T47D (cell line): ENCODE measurements at regions not wholly inside any gene's neighbourhood (a gene's known extent, or its start where the extent isn't known, plus 50 kb on each side); places are given as distances from the start of the nearest gene placed in this dataset.
A peak's percentile ranks its signal among the peaks of the same experiment; 100 is the strongest.
"Not testable (repeated sequence)": the region's sequence is repeated elsewhere in the genome, so short reads cannot be mapped to it uniquely, and the experiment has no call there.

ENCODE experiments used
- DNase-seq, 2 experiments: peaks; one replicate each; pipeline versions ENCODE4 v3.0.0 to v3.0.0-alpha.2; 2011 to 2012; ENCODE audit warnings: low read depth in 1 of 2, low spot score in 1 of 2
- JUND ChIP-seq: IDR thresholded peaks from 2 replicates; pipeline ENCODE4 v1.6.1; 2012; ENCODE audit warnings: low read depth
- in situ Hi-C: cut with HindIII; loops from 2 replicates; pipeline ENCODE4 v1.10.0; 2016; ENCODE audit warnings: low sequenced_read_pairs, low pct_unique_long_range_greater_than_20kb

- in situ Hi-C loops, result no loop called here
- TF ChIP-seq JUND, result no peak
These were observed 2759.2 kb downstream of the ARAP2 start for GRCh38 chr4:33485111-33485510.

GRCh38 chr4:33493231-33493630 is 2751.1 kb downstream of the ARAP2 start:
- in situ Hi-C loops, result no loop called here
- DNase-seq, result no peak
- TF ChIP-seq JUND, result no peak

More at GRCh38 chr4:33485111-33485510, 2759.2 kb downstream of the ARAP2 start:
- DNase-seq, result no peak

DNA sequence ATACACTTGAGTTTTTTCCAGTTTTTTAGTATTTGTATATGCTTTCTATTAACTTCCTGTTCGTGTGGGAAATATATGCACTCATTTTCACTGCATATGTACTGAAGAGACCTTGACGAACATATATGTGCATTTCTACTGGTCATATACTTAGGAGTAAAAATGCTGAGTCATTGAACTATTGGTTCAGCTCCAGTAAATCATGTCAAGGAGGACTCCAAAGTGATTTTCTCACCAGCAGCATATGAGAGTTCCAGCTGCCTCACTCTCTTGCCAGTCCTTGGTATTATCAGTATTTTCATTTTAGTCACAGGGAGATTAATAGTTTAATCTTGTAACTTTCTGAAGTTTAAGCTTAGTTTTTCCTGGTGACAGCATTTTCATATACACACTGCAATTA is 2750.2 kb downstream of the ARAP2 start:
- no peak for TF ChIP-seq JUND
- in situ Hi-C loops, result no loop called here
- DNase-seq, result peak in 1 of 2 experiments; percentile 27

DNA sequence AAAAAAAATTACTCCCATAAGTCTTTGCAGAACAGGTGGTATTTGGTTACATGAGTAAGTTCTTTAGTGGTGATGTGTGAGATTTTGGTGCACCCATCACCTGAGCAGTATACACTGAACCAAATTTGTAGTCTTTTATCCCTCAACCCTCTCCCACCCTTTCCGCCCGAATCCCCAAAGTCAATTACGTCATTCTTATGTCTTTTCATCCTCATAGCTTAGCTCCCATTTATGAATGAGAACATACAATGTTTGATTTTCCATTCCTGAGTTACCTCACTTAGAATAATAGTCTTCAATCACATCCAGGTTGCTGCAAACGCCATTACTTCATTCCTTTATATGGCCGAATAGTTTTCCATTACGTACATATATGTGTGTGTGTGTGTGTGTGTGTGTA is 2742.7 kb downstream of the ARAP2 start:
- in situ Hi-C loops, DNase-seq: not testable (repeated sequence)

GRCh38 chr4:33512397-33512796 is 2731.9 kb downstream of the ARAP2 start:
- no peak for DNase-seq
- in situ Hi-C loops, result no loop called here
- TF ChIP-seq JUND, result no peak

DNA sequence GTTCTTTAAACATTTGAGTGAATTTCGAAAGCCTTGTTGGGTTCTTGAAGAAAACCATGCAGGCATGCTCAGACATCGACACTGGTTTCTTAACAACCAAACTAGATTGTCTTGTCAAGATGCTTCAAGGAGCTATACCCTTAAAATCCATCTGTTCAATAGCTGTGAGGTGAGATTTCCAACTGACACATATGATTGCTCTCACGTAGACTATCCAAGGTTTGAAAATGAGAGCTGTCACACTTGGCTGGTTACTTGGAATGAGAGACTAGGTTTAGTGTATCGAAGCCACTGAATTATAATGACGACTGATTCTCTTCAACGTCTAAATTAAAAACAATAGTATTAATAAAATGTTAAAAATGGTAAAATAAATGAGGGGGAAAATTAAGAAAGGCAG is 2725.5 kb downstream of the ARAP2 start:
- TF ChIP-seq JUND, result no peak
- no peak for DNase-seq
- in situ Hi-C loops, result no loop called here

- TF ChIP-seq JUND, result no peak
- no peak for DNase-seq
- in situ Hi-C loops, result no loop called here
These were observed 2711.5 kb downstream of the ARAP2 start for GRCh38 chr4:33532821-33533220.

DNA sequence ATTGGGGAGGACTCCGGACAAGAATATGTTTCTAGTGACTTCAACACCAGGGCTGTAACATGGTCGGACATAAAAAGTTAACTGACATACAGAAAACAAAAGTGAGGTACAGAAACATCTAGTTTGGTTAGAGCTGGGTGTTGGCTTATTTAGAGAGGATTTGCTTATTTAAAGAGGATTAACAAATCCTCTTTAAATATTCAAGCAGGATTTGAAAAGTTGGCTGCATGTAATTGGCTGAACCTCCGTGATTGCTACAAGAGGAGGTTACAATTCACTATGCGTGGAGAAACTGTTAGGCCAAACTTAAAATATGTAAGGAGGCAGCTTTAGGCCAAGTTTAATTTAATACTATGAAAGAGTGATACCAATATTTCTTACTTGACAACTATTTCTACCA is 2707.4 kb downstream of the ARAP2 start:
- in situ Hi-C loops, result no loop called here
- no peak for TF ChIP-seq JUND

GRCh38 chr4:33537527-33537926 is 2706.8 kb downstream of the ARAP2 start:
- no peak for DNase-seq
- no peak for TF ChIP-seq JUND
- in situ Hi-C loops, result no loop called here

More for the DNA sequence above, 2707.4 kb downstream of the ARAP2 start:
- no peak for DNase-seq

DNA sequence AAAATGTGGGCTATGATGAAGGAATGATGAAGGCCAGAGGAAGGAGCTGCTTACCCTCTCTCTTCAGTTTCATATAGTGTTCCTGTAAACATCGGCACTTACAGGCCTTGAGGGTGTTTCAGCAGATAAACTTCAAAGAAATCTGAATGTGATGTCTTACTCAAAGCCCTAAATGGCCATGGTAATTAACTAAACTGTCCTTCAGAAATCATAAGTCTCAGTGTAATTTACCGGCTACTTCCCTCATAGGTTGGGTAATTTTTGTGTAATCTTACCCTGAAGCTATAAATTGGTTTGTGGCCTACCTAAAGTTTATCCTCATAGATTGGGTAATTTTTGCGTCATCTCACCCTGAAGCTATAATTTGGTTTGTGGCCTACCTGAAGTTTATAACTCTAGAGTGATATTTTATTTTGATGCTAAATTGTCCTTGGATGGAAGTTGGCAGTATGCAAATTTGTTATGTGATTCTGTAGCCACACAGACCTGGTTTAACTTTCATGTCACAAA is 2700.3 kb downstream of the ARAP2 start:
- TF ChIP-seq JUND, result no peak
- no peak for DNase-seq
- in situ Hi-C loops, result no loop called here

GRCh38 chr4:33551244-33551643 is 2693.1 kb downstream of the ARAP2 start:
- in situ Hi-C loops, result no loop called here
- DNase-seq, result no peak
- no peak for TF ChIP-seq JUND

DNA sequence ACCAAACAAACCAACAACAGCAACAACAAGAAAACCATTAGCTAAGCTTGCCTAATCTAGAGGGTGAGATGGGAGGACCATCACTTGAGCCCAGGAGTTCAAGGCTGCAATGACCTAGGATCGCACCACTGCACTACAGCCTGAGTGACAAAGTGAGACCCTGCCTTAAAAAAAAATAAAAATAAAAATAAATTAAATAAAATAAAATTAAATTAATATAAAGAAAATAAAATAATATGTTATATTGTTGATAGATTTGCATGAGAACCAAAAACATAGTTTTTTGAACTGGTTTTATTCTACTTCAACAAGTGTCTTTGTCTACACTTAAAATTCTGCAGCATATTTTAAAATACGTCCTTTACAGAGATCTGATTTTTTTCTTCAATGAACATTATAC is 2683.1 kb downstream of the ARAP2 start:
- no peak for DNase-seq
- TF ChIP-seq JUND, result no peak
- in situ Hi-C loops, result no loop called here

GRCh38 chr4:33566649-33567048 is 2677.7 kb downstream of the ARAP2 start:
- in situ Hi-C loops, result no loop called here
- no peak for DNase-seq
- TF ChIP-seq JUND, result no peak

GRCh38 chr4:33577791-33578190 is 2666.5 kb downstream of the ARAP2 start:
- in situ Hi-C loops, result no loop called here
- no peak for TF ChIP-seq JUND
- DNase-seq, result no peak

GRCh38 chr4:33579951-33580350 is 2664.4 kb downstream of the ARAP2 start:
- no peak for TF ChIP-seq JUND
- in situ Hi-C loops, result no loop called here
- no peak for DNase-seq
